22Rv1 (cell line): ENCODE measurements at regions not wholly inside any gene's neighbourhood (a gene's known extent, or its start where the extent isn't known, plus 50 kb on each side); places are given as distances from the start of the nearest gene placed in this dataset.

Experiments used
- H3K27ac ChIP-seq: fragments of 450-650 bp; 2 replicates; pipeline ENCODE4 v1.5.1; 2017
- ZFX ChIP-seq: fragments of 450-650 bp; IDR thresholded peaks from 2 replicates; pipeline ENCODE4 v1.6.1; 2017; ENCODE audit warnings: antibody characterized with exemption, borderline replicate concordance
- TF ChIP-seq, protein P1 (sequence below): fragments of 450-650 bp; IDR thresholded peaks from 2 replicates; pipeline ENCODE4 v1.5.1; 2017; ENCODE audit warnings: mild to moderate bottlenecking

DNA sequence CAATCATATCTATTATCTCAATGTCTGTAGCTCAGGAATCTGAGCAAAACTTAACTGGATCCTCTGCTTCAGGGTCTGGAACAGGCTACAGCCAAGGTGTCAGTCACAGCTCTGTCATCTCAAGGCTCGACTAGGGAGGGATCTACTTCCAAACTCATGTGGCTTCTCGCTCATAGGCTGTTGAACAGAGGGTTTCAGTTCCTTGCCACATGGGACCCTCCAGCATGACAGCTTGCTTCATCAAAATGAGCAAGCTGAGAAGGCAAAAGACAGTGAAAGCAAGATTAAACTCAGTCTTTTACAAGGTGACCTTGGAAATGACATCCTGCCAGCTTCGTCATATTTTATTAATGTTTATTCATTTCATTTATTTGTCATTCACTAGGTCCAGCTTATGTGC, 111.7 kb downstream of the GADD45G start:
- TF ChIP-seq ZFX: no peak
- TF ChIP-seq, protein P1, sequence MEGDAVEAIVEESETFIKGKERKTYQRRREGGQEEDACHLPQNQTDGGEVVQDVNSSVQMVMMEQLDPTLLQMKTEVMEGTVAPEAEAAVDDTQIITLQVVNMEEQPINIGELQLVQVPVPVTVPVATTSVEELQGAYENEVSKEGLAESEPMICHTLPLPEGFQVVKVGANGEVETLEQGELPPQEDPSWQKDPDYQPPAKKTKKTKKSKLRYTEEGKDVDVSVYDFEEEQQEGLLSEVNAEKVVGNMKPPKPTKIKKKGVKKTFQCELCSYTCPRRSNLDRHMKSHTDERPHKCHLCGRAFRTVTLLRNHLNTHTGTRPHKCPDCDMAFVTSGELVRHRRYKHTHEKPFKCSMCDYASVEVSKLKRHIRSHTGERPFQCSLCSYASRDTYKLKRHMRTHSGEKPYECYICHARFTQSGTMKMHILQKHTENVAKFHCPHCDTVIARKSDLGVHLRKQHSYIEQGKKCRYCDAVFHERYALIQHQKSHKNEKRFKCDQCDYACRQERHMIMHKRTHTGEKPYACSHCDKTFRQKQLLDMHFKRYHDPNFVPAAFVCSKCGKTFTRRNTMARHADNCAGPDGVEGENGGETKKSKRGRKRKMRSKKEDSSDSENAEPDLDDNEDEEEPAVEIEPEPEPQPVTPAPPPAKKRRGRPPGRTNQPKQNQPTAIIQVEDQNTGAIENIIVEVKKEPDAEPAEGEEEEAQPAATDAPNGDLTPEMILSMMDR: no peak
- H3K27ac ChIP-seq: no peak overlapping the region

DNA sequence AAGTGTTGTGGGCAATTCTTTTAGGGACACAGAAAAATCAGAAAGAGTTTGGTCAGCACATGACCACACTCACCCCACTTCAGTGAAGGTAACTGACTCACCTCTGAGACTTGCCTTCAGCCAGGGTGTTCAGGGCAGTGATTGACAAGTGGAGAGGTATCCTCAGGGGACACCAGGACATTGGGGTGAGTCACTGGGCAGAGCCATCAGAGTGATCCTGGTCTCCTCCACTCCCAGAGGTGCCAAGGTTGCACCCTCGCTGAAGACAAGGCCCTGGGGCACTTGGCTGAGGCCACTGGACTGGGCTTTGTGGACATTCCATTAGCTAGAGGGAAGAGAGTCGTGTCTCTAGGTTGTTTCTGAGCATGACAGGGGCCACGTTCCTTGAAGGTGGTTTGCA, 113.4 kb downstream of the GADD45G start:
- TF ChIP-seq, protein P1: no peak
- no peak for TF ChIP-seq ZFX

DNA sequence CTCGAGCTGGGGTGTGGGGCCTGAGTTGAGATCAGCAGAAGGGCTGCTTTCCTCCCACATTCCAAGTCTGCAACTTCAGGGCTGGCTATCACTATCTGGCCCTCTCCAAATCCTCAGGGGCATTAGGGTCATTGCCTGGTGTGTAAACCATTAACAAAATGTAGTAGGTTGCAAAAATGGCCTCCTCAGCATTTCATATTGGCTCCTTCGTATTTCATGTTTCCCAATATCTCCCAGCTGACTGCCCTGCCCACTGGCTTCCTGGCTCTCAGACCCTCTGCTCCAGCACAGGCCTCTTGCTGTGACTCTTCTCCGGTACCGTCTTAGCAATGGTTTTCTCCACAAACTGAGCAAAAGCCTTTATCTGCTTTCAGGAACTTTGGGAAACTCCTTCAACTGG, 113.8 kb downstream of the GADD45G start:
- TF ChIP-seq, protein P1: no peak
- no peak for TF ChIP-seq ZFX
- no peak overlapping the region for H3K27ac ChIP-seq

More for the DNA sequence above, 113.4 kb downstream of the GADD45G start:
- H3K27ac ChIP-seq: no peak overlapping the region

DNA sequence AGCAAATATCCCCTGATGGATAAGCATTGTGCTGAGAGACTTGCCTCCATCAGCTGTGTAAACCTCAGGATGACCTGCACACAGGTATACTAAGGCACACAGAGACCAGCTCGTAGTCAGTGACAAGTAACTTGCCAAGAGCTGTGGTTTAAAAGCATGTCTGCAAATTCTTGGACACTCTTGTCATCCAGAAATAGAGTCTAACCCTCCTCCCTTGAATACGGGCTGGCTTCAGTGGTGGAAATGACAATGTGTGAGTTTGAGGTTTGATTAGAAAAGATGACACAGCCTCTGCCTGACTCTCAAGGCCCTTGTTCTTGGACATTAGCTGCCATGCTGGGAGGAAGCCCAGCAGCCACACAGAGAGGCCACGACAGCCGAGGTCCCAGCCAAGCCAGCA, 114.4 kb downstream of the GADD45G start:
- no peak overlapping the region for H3K27ac ChIP-seq
- TF ChIP-seq ZFX: no peak

DNA sequence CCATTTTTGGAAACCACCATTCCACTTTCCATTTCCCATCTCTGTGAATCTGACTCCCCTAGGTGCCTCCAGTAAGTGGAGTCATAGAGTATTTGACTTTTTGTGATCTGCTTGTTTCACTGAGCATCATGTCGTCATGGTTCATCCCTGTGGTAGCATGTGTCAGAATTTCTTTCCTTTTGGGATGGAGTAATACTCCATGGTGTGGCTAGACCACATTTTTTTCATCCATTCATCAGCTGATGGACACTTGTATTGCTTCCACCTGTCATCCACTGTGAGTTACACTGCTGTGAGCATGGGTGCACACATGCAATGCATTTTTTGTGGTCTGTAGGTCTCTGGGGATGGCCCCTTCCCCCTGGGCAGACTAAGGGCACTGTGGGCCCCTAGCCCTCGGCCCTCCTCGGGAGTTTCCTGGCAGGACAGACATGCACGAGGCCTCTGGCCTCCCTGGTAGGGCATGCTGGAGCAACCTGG, 115.9 kb downstream of the GADD45G start:
- H3K27ac ChIP-seq: no peak overlapping the region
- no peak for TF ChIP-seq ZFX
- TF ChIP-seq, protein P1: no peak

DNA sequence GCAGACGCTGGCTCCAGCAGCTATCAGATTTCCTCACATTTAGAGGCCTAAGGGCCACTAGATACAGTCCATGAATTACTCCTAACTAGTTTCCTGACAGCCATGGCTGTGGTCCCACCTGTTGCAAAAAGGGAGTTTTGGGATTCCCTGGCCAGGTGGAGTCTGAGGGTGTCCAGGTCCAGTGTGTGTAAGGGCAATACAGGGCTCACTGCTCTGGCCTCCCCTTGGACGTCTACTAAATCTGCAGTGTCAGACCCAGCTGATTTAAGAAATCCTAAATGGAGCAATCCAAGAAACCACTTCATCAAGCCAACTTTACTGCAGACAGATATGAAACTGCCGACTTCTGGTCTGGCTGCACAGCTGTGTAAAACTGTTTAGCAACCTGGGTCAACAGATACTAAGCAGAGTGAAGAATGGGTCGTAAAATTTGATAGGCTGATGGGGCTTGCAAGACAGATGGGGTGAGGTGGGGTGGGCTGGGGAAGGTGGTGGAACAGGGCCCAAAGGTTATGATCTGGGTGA, 116.4 kb downstream of the GADD45G start:
- no peak overlapping the region for H3K27ac ChIP-seq
- TF ChIP-seq, protein P1: no peak
- TF ChIP-seq ZFX: no peak

DNA sequence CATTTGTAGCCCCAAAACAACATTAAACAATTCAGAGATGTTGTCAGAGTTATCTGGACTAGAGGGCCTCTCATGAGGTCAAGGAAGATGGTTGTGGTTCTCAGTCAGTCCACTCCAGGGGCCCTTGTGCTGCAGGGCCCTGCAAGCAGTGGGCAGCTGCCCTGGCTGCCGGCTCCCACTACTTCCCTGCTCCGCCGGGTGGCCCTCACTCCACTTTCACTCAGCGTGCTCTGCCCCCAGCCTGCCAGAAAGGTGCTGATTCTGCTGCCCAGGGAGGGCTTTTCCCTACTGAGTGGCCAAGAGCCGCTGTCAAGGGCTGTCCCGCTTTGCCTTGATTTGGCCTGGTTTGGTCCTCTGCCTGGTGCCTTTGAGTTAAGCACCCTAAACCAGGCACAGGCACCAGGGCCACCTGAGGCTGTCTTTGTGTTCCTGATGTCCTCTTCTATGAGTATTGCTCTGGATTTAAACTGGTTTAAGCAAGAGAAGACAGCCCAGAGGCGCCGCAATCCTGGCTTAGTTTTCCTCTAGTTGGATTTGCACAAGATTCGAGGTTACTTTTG, 117.2 kb downstream of the GADD45G start:
- TF ChIP-seq, protein P1: no peak
- TF ChIP-seq ZFX: no peak
- no peak overlapping the region for H3K27ac ChIP-seq

DNA sequence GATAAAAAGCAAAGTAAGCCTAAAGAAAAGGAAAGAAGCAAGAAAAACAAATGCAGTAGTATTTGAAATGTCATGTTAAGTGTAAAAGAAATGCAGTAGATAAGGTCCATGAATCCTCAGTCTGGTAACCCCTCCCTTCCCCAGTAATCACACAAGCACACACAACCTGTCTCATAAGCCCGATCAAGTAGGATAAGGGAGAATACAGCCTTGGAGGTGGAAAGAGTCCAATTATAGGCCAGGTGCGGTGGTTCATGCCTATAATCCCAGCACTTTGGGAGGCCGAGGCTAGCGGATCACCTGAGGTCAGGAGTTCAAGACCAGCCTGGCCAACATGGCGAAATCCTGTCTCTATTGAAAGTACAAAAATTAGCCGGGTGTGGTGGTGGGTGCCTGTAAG, 117.9 kb downstream of the GADD45G start:
- TF ChIP-seq, protein P1: no peak
- TF ChIP-seq ZFX: no peak
- no peak overlapping the region for H3K27ac ChIP-seq
